LNCAP (cell line): ENCODE measurements at regions not wholly inside any gene's neighbourhood (a gene's known extent, or its start where the extent isn't known, plus 50 kb on each side); places are given as distances from the start of the nearest gene placed in this dataset.

Experiments used
- CTCF ChIP-seq: fragments of 450-650 bp; IDR thresholded peaks from 2 replicates; pipeline ENCODE4 v1.5.1; 2017; ENCODE audit warnings: mild to moderate bottlenecking

GRCh38 chr12:115062741-115063140 is 378.8 kb upstream of the TBX3 start:
- TF ChIP-seq CTCF: no peak

- TF ChIP-seq CTCF: no peak
Measured at GRCh38 chr12:115060477-115061168, 376.6 kb upstream of the TBX3 start.

- TF ChIP-seq CTCF: no peak
Measured at GRCh38 chr12:115057445-115057844, 373.5 kb upstream of the TBX3 start.

- TF ChIP-seq CTCF: no peak
Measured at GRCh38 chr12:115051378-115051777, 367.4 kb upstream of the TBX3 start.

- TF ChIP-seq CTCF: no peak
Measured at GRCh38 chr12:115049614-115050013, 365.6 kb upstream of the TBX3 start.

GRCh38 chr12:115046805-115047204 is 362.8 kb upstream of the TBX3 start:
- TF ChIP-seq CTCF: no peak

GRCh38 chr12:115044073-115044472 is 360.1 kb upstream of the TBX3 start:
- TF ChIP-seq CTCF: no peak

- no peak for TF ChIP-seq CTCF
Measured at GRCh38 chr12:115043079-115043478, 359.1 kb upstream of the TBX3 start.
